ENCODE measurements at regions not wholly inside any gene's neighbourhood (a gene's known extent, or its start where the extent isn't known, plus 50 kb on each side); places are given as distances from the start of the nearest gene placed in this dataset.

- H3K36me3 Mint-ChIP-seq (ENCODE audit: insufficient read depth, unreplicated experiment): no peaks in the 10 kb centered on the region
- H3K9me3 Mint-ChIP-seq (ENCODE audit: unreplicated experiment): no peaks in the 10 kb centered on the region
- POLR2A ChIA-PET: no interaction called here
These were observed 299.0 kb upstream of the HS6ST1 start for GRCh38 chr2:128617661-128618060.

DNA sequence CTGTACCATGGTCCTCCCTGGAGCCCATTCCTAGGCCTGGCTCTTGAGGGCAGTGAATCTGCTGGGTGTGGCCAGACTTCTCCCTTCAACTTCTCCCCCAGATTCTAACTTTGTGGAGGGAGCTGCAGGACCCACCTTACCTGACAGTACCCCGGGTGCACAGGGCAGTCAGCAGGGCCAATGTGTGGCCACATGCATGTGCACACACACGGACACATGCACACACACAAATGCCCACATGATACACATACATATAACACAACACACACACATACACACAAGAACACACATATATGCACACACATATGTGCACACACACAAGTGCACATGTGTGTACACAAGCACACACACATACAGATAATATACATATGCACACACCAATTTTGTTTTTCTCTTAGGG, 300.0 kb upstream of the HS6ST1 start:
- DNase-seq: no peak
- Mint-ChIP-seq H3K4me1 (ENCODE audit: low read depth, unreplicated experiment) (no peaks in the 10 kb centered on the region), H3K27ac (ENCODE audit: unreplicated experiment) (no peak overlapping the region), H3K9me3 (ENCODE audit: unreplicated experiment) (no peaks in the 10 kb centered on the region), H3K4me3 (ENCODE audit: unreplicated experiment) (no peak overlapping the region), H3K36me3 (ENCODE audit: insufficient read depth, unreplicated experiment) (no peaks in the 10 kb centered on the region), H3K27me3 (ENCODE audit: insufficient read depth, unreplicated experiment) (no peaks in the 10 kb centered on the region)
- no peaks in the 10 kb centered on the region for H3K27me3 ChIP-seq (replicated peaks; ENCODE audit: control insufficient read depth, insufficient read depth, low read length)
- POLR2A ChIA-PET: no interaction called here
- no peaks in the 10 kb centered on the region for H3K36me3 ChIP-seq (ENCODE audit: control insufficient read depth, insufficient read depth, low read length)
- no peak overlapping the region for H3K4me3 ChIP-seq (ENCODE audit: low read depth, low read length)
- BruUV-seq (replicated peaks): no TSS peak
- no peaks in the 10 kb centered on the region for H3K4me1 ChIP-seq
- intact Hi-C loops (cut with micrococcal nuclease; ENCODE audit: unreplicated experiment): no loop called here
- TF ChIP-seq, protein P1, sequence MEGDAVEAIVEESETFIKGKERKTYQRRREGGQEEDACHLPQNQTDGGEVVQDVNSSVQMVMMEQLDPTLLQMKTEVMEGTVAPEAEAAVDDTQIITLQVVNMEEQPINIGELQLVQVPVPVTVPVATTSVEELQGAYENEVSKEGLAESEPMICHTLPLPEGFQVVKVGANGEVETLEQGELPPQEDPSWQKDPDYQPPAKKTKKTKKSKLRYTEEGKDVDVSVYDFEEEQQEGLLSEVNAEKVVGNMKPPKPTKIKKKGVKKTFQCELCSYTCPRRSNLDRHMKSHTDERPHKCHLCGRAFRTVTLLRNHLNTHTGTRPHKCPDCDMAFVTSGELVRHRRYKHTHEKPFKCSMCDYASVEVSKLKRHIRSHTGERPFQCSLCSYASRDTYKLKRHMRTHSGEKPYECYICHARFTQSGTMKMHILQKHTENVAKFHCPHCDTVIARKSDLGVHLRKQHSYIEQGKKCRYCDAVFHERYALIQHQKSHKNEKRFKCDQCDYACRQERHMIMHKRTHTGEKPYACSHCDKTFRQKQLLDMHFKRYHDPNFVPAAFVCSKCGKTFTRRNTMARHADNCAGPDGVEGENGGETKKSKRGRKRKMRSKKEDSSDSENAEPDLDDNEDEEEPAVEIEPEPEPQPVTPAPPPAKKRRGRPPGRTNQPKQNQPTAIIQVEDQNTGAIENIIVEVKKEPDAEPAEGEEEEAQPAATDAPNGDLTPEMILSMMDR (IDR thresholded peaks at IDR 0.05; ENCODE audit: insufficient read depth in 1 of 2, low read depth in 1 of 2, low read length in 1 of 2, severe bottlenecking in 1 of 2, unreplicated experiment in 1 of 2): no peak
- CTCF ChIA-PET: no interaction called here
- H3K9me3 ChIP-seq: no peaks in the 10 kb centered on the region

More at GRCh38 chr2:128617661-128618060, 299.0 kb upstream of the HS6ST1 start:
- no peaks in the 10 kb centered on the region for H3K36me3 ChIP-seq (ENCODE audit: control insufficient read depth, insufficient read depth, low read length)
- Mint-ChIP-seq H3K4me1 (ENCODE audit: low read depth, unreplicated experiment) (no peaks in the 10 kb centered on the region), H3K27ac (ENCODE audit: unreplicated experiment) (no peak overlapping the region), H3K4me3 (ENCODE audit: unreplicated experiment) (no peak overlapping the region), H3K27me3 (ENCODE audit: insufficient read depth, unreplicated experiment) (no peaks in the 10 kb centered on the region)
- DNase-seq: peak in 1 of 2 experiments; percentile 27
- CTCF ChIA-PET: no interaction called here
- TF ChIP-seq, protein P1 (IDR thresholded peaks at IDR 0.05; ENCODE audit: insufficient read depth in 1 of 2, low read depth in 1 of 2, low read length in 1 of 2, severe bottlenecking in 1 of 2, unreplicated experiment in 1 of 2): no peak
- no peak overlapping the region for H3K4me3 ChIP-seq (ENCODE audit: low read depth, low read length)
- H3K4me1 ChIP-seq: no peaks in the 10 kb centered on the region
- no peaks in the 10 kb centered on the region for H3K27me3 ChIP-seq (replicated peaks; ENCODE audit: control insufficient read depth, insufficient read depth, low read length)
- no peaks in the 10 kb centered on the region for H3K9me3 ChIP-seq
- intact Hi-C loops (cut with micrococcal nuclease; ENCODE audit: unreplicated experiment): no loop called here
- BruUV-seq (replicated peaks): no TSS peak

GRCh38 chr2:128619471-128620325, 301.0 kb upstream of the HS6ST1 start:
- intact Hi-C loops (cut with micrococcal nuclease; ENCODE audit: unreplicated experiment): no loop called here
- TF ChIP-seq, protein P1 (IDR thresholded peaks at IDR 0.05; ENCODE audit: insufficient read depth in 1 of 2, low read depth in 1 of 2, low read length in 1 of 2, severe bottlenecking in 1 of 2, unreplicated experiment in 1 of 2): no peak
- no peaks in the 10 kb centered on the region for H3K27me3 Mint-ChIP-seq (ENCODE audit: insufficient read depth, unreplicated experiment)
- Histone ChIP-seq H3K4me1 (no peaks in the 10 kb centered on the region), H3K9me3 (no peaks in the 10 kb centered on the region), H3K36me3 (ENCODE audit: control insufficient read depth, insufficient read depth, low read length) (no peaks in the 10 kb centered on the region), H3K4me3 (ENCODE audit: low read depth, low read length) (no peak overlapping the region), H3K27me3 (replicated peaks; ENCODE audit: control insufficient read depth, insufficient read depth, low read length) (no peaks in the 10 kb centered on the region)
- no peak overlapping the region for H3K27ac Mint-ChIP-seq (ENCODE audit: unreplicated experiment)
- DNase-seq: no peak
- BruUV-seq (replicated peaks): no TSS peak
- POLR2A ChIA-PET: no interaction called here
- CTCF ChIA-PET: no interaction called here
- no peak overlapping the region for H3K4me3 Mint-ChIP-seq (ENCODE audit: unreplicated experiment)
- no peaks in the 10 kb centered on the region for H3K4me1 Mint-ChIP-seq (ENCODE audit: low read depth, unreplicated experiment)
- H3K36me3 Mint-ChIP-seq (ENCODE audit: insufficient read depth, unreplicated experiment): no peaks in the 10 kb centered on the region
- H3K9me3 Mint-ChIP-seq (ENCODE audit: unreplicated experiment): no peaks in the 10 kb centered on the region

Data from Caco-2 (cell line).